HG03354 (cell line): ENCODE measurements at regions not wholly inside any gene's neighbourhood (a gene's known extent, or its start where the extent isn't known, plus 50 kb on each side); places are given as distances from the start of the nearest gene placed in this dataset.

Experiments
- ATAC-seq: cut with Tn5 transposase; IDR thresholded peaks from one replicate; pipeline ENCODE4 v1.9.1; 2021; ENCODE audit warnings: mild to moderate bottlenecking; ENCODE audit not compliant: unreplicated experiment, poor library complexity, severe bottlenecking

DNA sequence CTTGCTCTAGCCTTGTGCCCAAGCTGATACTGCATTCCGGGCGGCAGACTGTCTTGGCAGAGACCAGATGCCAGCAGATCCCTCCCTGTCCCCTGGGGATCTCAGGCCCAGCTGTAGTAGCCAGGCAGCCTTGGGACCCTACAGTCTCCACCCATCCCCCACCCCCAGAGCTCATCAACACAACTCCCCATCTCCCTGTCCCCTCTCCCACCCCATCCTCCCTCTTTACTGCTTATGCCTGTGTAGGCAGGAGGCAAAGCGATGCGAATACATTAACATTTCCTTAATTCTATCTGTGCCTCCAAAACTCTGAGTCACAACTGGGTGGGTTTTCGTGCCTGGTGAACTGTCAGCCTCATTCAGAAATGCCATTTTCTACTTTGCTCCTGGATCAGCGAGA is 547.6 kb downstream of the BUD13 start:
- no peak for ATAC-seq

DNA sequence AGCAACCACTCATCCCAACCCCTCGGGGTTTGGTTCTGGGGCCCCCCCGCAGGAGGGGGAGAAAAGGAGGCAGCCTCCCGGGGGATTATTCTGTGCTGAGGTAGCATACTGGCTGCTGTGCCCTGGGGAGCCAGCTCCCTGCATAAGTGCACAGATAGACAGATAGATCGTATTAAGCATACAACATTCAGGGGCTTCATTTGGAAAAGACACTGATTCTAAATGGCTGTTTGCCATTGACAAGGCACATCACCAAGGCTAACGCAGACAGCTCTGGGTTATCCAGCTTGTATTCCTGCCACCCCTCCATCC is 547.9 kb downstream of the BUD13 start:
- ATAC-seq = no peak

DNA sequence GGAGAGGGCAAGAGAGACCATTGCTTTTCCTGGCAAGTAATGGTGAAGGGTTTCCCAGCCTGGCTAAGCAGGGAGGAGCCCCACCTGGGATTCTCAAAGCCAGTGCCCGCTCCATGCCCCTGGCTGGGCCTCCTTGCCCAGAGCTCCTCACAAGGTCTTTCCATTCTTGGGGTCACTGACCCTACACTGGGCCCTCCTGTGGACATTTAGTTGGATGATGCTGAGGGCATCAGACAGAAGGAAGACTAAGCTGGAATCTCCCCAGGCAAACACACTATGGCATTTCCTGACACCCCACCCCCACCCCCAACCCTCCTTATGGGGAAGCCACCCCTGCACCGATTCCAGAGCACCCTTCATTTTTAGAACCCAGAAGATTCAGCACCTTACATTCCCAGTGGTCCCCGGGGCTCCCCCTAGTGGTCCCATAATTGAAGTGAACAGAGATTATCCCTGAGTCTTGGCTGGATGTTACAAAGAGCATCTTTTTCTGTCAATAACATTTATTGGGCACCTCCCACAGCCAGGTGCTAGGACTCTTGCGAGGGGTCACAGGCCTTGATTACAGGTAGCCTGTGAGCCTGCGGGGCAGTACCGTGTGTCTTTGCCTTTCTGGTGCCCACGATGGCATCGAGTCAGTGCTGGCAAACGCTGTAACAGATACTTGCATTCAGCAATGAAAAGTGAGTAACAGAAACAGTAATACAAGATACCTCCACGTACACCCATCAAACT is 548.5 kb downstream of the BUD13 start:
- no peak for ATAC-seq

DNA sequence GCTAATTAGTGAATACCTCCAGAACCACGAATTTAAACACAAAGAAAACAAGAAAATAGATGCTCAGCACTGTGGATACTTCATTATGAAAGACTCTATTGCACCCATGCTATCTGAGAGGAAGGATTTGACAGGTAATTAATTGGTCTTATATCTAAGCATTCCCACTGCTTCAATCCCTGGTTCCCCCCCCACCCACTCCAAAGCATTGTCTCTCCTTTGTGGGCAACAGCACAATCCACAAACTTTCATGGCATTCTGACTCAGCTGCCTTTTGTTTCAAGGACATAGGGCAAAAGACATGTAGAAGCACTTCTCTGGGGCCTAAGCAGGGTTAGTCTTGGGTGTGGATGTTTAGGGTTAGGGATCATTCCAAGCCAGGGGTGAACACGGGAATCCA is 551.4 kb downstream of the BUD13 start:
- no peak for ATAC-seq

DNA sequence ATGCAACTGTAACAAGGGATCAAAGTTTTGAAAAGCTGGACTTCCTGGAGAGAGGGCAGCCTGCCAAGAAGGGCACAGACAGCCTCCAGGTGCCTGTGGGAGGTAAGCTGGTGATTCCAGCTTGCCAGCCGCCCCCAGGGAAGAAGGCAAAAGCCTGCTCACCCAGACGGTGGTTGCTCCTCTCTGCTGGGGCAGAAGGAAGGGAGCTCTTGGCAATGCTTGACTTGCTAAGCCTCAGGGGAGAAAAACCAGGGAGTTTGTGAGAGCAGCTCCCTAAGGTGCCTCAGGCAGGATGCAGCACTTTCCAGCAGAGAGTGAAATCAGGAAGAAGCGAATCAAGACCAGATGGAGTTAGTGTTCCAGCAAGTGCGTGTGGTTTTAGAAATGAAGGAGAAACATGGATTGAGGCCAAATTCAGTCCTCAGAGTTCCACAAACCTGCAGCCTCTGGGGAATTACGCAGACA is 553.6 kb downstream of the BUD13 start:
- no peak for ATAC-seq

DNA sequence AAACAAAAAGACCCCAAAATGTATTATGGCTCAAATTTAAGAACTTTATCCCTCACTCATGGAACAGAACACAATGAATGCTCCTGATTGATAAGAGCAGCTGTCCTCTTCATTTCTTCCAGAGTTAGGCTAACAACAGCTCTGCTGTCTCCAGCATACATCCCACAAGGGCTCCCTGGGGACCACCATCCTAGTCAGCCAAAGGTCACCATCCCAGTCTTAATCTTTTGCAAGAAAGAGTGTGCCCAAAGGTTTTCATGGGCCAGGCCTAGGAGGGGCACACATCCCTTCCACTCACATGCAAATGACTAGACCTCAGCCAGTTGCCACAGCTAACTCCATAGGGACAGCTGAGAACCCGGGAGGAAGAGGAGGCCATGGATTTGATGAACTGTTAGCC is 555.3 kb downstream of the BUD13 start:
- ATAC-seq = no peak

DNA sequence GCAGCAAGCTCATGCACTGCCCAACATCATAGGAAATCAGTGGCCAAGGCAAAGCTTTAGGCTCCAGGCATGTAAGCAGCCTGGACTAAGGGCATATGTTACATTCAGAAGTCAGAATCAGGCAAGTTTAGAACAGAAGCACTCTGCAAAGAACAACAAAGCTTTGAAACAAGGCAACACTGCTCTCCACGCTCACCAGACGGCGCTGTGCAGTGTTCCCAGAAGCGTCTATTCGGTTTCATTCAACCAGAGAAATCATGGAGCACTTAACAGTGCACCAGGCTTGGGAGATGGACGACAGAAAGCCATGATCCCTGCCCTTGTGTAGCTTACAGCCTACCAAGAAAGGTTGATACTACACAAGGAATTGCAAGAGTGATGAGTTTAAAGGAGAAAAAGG is 555.8 kb downstream of the BUD13 start:
- ATAC-seq = no peak

DNA sequence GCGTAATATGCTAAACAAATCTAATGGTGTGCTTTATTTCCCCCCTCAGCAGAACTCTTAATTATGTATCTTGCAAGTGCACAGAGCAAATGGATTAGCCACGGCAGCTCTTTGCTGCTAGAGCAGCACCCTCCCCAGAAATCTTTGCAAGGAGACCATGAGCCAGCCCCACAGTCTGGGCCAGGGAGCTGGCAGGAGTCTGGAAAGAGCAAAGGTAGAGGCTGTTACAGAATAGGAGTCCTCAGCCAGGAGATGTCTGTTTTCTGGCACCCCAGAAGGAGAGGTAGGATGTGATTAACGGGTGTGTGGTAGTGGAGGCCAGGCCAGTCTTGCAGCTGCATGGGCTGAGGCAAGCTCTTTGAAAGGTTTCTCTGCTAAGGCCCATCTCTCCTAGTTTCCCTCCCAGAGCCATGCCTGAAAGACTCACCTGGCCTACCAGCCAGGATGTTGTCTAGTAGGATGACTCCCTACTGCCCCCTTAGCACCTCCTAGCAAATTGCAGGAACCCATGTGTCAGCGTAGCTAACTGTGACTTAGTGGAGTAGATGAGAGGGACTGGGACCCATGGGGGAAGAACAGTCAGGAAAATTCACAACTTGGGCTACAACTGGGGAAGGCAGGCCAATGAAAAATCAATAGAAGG is 557.2 kb downstream of the BUD13 start:
- no peak for ATAC-seq

DNA sequence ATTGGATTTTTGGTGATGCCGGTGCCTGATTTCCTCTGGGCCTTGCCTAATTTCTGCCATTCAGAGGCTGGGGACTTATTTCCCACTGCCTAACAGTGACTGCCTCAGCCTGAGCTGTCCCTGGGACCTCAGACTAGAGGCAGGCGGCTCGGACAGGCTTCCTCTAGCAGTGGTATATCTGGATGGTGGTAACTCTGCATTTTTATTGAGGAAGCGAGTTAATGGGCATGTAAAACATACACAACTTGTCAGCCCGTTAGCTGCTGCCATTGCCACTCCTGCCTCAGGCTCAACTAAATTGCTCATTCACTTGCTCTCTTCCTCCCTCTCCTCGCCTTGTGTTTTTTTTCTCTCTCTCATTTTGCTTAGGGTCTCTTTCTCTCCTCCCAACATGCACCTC is 561.6 kb downstream of the BUD13 start:
- no peak for ATAC-seq

DNA sequence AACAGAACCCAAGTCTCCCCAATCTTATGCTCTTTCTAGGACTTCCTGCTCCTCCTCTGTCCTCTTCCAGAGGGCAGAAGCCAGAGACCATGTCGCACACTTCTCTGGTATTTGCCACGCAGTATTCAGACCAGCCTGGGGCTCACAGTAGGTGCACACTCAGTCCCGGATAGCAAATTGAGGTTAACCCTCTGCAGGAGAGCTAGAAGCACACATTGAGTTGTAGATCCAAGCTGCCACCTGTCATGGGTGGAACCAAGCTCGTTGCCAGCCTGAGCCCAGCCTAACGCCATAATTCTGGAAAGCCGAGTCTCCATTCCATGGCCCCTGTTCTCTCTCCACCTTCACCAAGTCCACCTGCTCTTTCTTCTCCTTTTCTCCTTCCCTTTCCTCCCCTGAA is 562.1 kb downstream of the BUD13 start:
- no peak for ATAC-seq

DNA sequence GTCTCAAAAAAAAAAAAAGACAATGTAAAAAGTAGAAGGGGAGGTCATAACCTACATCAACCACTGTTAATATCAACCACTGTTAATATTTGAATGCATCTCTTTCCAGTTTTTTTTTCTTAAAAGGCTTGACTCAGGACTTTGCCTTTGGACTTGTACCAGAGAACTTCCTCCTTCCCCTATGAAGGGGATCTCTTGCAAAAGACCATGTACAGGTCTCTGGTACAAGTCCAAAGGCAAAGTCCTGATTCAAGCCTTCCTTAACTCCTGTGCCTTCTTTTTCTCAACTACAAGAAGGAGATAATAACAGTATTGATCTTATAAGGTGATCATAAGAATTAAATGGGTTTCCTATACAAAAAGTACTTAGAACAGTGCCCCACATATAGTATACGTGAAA is 563.5 kb downstream of the BUD13 start:
- no peak for ATAC-seq

DNA sequence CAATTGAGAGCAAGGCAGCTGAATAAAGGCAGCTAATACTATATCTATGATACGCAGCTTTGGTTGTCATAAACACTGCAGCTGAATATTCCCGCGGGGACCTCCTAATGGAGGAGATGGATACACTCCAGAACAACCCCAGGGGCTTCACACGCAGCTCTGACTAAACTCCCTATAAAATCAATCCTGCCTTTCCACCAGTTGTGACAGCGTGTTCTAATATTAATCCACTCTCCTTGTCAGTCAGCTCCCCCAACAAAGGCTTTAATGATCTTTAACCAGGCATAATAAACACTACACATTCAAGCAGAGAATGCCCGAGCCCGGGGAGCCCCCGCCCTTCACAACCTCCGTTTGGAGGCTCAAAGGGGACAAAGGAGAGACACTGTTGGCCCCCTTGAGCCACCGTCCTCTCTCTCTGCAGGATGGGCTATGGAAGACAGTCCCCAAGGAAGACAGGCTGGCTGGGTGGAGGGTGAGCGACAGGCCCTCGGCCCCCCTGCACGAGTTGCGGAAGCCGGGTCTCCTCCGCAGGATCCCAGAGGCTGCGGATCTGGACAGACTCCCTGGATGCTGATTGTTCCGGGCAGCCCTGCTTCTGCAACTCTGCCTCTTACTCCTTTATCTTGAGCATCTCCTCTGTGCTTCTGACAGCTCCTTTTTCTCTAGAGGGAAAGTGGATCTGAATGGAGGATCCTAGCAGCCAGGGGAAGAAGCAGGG is 565.2 kb downstream of the BUD13 start:
- no peak for ATAC-seq

DNA sequence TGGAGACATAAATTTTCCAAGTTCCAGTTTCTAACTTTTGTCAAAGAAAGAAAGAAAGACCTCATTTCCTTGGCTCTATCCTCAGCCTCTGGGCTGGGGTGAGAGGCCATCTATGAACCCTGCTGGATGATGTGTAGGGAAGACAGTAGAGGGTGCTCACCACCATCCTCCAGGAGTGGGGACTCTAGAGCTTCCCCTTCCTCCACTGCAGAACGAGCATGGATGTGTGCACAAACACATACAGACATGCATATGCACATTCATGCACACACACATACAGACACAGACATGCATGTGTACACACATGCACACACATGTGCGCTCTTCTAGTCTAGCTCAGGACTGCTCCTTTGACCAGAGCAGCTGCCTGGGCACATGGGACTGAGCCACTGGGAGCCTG is 565.8 kb downstream of the BUD13 start:
- ATAC-seq = no peak

DNA sequence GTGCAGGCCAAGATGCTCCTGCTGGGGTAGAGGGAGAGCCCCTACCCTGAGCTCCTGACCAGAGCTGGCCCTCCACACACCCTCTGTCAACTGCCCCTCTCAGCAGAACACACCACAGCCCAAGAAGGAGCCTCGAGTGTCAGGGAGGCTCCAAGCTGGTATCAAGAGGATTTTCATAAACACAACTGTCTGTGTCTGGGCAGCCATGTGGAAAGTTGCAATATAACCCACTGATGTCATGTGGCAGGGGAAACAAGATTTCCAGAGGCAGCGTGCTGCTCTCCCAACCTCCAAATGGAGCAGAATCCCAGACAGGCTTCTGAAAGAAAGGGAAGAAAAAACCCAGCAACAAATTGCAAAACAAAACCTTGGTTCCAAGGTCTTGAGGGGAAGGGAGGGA is 569.9 kb downstream of the BUD13 start:
- ATAC-seq = no peak

DNA sequence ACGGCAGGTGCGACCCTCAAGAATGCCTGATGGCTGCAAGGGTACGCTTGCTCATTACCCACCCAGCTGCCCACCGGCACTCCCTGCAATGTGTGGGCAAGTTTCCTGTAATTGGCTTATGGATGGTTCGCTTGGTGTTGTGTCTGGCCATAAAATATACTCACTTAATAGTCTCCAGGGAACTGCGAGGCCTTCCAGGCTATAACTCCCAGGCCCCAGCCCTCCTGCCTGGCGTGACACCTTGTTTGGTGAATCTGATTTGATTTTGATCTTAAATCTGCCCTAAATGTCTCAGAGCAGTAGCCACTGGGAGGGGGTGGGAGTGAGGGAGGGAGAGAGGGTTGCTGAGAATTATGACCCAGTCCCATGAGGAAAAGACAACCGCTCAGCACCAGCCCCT is 572.2 kb downstream of the BUD13 start:
- no peak for ATAC-seq

DNA sequence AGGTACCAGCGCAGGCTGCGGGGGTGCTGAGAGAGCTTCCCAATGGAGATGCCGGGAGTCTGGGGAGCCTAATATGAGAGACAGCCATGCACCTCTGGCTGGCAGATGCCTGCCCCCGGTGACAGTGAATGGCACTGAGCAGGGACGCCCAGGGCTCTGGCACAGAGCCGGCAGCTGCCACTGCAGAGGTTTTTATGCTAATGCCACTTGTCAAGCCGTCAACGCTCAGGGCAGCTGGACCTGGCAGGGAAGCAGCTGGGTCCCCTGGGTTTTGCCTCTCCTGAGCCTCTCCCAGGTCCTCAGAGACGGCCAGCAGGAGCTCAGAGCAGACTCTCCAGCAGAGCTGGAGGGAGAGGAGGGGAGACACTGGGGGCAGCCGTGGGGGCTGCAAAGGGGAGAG is 573.6 kb downstream of the BUD13 start:
- ATAC-seq = no peak

DNA sequence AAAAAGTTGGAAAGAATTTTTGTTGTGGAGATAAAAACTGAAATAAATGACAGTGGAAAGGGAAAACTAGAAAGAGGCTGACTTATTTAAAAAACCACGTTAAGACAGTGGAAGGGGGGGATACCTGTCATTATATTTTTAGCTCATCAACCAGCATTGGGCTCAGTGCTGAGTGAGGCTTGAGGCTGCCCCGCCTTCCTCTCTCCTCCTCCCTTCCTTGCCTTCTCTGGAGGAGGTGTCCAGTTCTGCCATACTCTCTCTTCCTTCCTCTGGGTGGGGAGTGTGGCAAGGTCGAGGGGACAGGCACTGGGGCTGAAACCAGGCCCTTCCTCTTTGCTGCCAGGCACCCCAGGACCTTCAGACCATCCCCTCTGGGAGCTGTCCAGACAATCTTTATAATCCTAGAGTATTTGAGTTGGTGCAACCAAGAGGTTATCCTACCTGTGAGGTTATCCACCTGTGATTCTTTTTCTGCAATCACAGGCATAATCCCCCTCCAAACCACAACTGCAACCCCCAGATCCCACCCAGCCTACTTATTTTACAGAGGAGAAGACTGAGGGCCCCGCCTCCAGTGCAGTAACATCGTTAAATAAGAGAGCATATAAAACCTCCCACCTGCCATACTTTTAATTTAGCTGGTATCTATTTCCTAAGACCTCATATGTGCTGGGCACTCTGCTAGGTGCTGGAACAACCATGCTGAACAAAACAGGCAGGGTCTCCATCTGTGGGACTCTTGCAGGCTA is 578.5 kb downstream of the BUD13 start:
- no peak for ATAC-seq

DNA sequence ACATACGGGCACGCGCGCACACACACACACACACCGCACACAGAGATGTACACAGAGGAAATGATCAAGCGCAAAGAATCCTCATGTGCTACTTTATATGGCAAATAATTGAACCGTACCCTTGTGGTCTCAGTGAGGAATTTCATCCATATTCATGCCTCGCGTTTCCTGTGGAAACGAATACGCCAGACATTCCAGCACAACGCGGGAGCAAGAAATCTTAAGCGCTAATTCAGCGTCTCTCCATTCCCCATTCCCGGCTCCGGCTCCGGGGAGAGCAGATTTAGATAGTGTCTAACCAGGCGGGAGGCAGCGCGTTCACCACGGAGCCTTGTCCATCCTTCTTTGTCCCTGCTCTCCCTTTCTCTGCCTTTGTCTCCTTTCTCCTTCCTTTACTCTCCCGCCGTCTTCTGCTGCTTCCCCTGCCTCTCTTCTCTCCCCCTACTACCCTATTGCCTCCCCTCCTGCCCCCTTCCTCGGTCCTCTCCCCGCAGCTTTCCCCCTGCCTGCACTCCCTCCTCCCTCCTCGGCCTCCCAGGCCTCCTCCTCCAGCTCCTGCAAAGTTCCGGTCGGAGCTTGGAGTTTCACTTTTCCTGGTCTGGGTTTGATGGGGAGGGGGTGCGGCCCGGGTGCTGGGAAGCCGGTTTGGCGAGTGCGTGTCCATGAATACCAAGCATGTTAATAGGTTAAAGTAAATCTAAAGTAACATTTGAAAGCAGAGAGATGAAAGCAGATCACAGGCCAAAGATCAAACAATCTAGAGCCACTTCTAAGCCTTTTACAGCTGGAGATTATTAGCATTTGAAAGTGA is 579.3 kb downstream of the BUD13 start:
- no peak for ATAC-seq

DNA sequence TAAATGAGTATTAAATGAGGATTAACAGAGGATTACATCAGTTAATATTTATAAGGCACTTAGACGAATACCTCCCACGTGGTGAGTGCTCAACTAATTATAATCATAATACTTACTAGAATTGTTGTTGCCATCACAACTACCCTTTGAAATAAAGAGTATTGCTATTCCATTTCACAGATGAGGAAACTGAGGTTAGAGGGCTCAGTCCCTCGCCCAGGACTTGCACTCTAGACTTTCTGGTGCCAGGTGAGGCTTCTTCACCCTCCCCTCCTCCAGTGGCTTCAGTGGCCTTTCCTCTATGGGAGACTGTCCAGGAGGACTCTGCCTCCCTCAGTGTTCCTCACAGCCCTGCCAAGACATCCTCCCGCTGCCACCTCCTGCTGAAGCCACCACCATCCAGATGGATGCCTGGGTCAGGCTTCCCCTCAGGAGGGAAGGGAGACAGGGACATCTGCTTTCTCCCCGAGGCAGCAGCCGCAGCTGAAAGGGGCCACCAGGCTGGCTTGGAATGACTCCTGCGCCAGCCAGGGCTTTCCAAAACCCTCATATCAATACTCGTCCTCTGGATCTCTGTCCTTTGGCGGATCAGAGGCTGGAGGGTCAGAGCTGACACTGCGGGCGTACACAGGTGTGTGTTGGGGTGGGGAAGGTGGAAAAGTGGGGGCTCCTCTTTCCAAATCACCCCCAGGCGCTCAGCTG is 580.1 kb downstream of the BUD13 start:
- no peak for ATAC-seq
